PC-9 (cell line): ENCODE measurements at regions not wholly inside any gene's neighbourhood (a gene's known extent, or its start where the extent isn't known, plus 50 kb on each side); places are given as distances from the start of the nearest gene placed in this dataset.

Source experiments
- CTCF ChIP-seq: fragments of 200-600 bp; sonication (generic); conservative IDR thresholded peaks from 2 replicates; pipeline ENCODE4 v1.6.1; 2017; ENCODE audit warnings: mixed run types, antibody characterized with exemption, mild to moderate bottlenecking, moderate library complexity
- EZH2 ChIP-seq: fragments of 200-600 bp; sonication (generic); IDR thresholded peaks from 2 replicates; pipeline ENCODE4 v1.8.0; 2017; ENCODE audit warnings: antibody characterized with exemption, low read depth

DNA sequence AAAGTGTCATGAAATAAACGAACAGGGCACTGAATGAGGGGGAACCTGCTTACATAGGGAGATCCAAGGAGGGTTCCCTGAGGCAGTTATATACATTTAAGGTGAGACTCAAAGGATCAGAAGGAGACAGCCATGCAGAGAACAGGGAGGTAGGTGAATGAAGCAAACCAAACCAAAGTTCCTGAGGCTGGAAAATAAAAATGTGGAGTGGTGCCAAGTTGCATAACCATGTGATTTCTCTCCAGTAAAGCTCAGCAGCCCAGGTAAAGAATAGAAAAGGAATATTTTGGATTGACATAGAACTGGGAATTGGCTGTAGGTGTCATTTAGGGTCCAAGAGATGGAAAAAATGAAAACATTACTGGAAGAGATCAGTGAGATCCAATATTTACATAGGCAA lies 110.7 kb downstream of the CAAP1 start:
- no peak for TF ChIP-seq CTCF
- TF ChIP-seq EZH2: no peak
